ENCODE measurements at regions not wholly inside any gene's neighbourhood (a gene's known extent, or its start where the extent isn't known, plus 50 kb on each side); places are given as distances from the start of the nearest gene placed in this dataset.

DNA sequence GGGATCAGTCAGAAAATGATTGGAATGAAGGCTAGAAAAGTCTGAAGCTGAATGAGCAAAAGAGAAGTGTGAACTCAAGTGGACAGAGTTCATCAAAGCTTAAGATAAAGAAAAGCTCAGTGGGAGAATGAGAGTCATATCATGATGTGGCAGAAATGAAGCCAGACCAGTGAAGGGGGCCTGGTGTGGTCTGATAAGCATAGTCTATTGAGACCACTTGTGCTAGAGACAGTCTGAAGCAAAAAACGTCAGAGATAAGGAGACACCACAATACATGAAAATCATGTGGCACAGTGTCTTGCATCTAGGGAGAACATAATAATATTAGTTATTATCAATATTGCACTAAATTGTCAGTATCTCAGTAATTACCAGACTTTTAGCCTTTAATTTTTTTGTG, 601.5 kb downstream of the UTRN start (continued):
- TF ChIP-seq, protein P1, sequence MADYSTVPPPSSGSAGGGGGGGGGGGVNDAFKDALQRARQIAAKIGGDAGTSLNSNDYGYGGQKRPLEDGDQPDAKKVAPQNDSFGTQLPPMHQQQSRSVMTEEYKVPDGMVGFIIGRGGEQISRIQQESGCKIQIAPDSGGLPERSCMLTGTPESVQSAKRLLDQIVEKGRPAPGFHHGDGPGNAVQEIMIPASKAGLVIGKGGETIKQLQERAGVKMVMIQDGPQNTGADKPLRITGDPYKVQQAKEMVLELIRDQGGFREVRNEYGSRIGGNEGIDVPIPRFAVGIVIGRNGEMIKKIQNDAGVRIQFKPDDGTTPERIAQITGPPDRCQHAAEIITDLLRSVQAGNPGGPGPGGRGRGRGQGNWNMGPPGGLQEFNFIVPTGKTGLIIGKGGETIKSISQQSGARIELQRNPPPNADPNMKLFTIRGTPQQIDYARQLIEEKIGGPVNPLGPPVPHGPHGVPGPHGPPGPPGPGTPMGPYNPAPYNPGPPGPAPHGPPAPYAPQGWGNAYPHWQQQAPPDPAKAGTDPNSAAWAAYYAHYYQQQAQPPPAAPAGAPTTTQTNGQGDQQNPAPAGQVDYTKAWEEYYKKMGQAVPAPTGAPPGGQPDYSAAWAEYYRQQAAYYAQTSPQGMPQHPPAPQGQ (CRISPR knock-in tag; IDR thresholded peaks at IDR 0.05; ENCODE audit: borderline replicate concordance) = no peak

DNA sequence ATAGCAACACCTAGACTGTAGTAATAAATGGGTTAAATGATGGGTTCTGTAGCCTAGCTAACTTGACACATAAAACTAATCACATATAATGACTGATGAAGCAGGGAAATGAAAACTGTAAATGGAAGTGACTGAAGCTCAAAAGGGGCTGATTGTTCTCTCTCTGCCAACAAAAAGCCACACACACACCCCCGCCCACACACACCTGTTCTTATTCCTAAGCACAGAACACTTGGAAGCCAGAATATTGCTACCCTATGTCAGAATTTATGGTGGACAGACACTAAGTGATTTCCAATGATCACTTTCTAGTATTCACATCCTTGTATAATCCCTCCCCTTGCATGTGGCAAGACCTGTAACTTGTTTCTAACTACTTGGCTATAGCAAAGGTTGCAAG, 603.5 kb downstream of the UTRN start:
- no peak overlapping the region for H3K9ac ChIP-seq (ENCODE audit: insufficient read depth, low read depth, low read length)
- 18% methylated on average over 1 of the region's 1 CpG for WGBS (ENCODE audit: low lambda C conversion rate)
- ATAC-seq = no peak
- no peak overlapping the region for H3K27ac ChIP-seq (ENCODE audit: extremely low read length, insufficient read depth, low read length)
- H3K36me3 ChIP-seq (replicated peaks in 1 of 2; ENCODE audit: control insufficient read depth in 1 of 2, insufficient read depth in 2 of 2, low read length in 2 of 2) = no peaks in the 10 kb centered on the region
- H3K4me2 ChIP-seq (ENCODE audit: low read depth, low read length) = no peak overlapping the region
- ChIA-PET POLR2A (no interaction called here), CTCF (ENCODE audit: low intra/inter-chr PET ratio, low total read pairs) (no interaction called here)
- in situ Hi-C loops (cut with HindIII; ENCODE audit: extremely low pct_ligation_motif_present, low pct_unique_long_range_greater_than_20kb) (no loop called here), intact Hi-C loops (cut with micrococcal nuclease; ENCODE audit: unreplicated experiment) (no loop called here)
- DNase-seq (ENCODE audit: low spot score) = no peak
- H3K4me1 ChIP-seq (ENCODE audit: insufficient read depth, low read length) = peaks cover under 1% of the 10 kb centered on the region; the same call in 1 of the 2 replicates
- peaks cover under 1 to 2% of the 10 kb centered on the region in 2 experiments; a peak in 2 of 5 replicates for H3K27me3 ChIP-seq (ENCODE audit: control insufficient read depth in 1 of 2, insufficient read depth in 2 of 2, low read length in 2 of 2)
- no peaks in the 10 kb centered on the region for H3K9me3 ChIP-seq (ENCODE audit: low read length)
- no peak overlapping the region for H3K4me3 ChIP-seq (replicated peaks in 1 of 3; ENCODE audit: insufficient read depth in 1 of 3, low read depth in 2 of 3, low read length in 3 of 3)
- H2AFZ ChIP-seq (ENCODE audit: low read length) = no peak overlapping the region
- no peaks in the 10 kb centered on the region for H4K20me1 ChIP-seq (ENCODE audit: insufficient read depth, low read length)
- FAIRE-seq = no peak
- no peaks in the 10 kb centered on the region for H3K79me2 ChIP-seq (ENCODE audit: insufficient read depth, low read length)
- TF ChIP-seq ZNF567 (CRISPR knock-in tag; IDR thresholded peaks at IDR 0.05; ENCODE audit: borderline replicate concordance) = no peak
- TF ChIP-seq SRSF4 (IDR thresholded peaks at IDR 0.05; ENCODE audit: low read depth, low read length, poor library complexity, severe bottlenecking) = no peak
- TF ChIP-seq KDM5A (IDR thresholded peaks at IDR 0.05; ENCODE audit: borderline replicate concordance, low read length) = no peak
- TF ChIP-seq, protein P2, sequence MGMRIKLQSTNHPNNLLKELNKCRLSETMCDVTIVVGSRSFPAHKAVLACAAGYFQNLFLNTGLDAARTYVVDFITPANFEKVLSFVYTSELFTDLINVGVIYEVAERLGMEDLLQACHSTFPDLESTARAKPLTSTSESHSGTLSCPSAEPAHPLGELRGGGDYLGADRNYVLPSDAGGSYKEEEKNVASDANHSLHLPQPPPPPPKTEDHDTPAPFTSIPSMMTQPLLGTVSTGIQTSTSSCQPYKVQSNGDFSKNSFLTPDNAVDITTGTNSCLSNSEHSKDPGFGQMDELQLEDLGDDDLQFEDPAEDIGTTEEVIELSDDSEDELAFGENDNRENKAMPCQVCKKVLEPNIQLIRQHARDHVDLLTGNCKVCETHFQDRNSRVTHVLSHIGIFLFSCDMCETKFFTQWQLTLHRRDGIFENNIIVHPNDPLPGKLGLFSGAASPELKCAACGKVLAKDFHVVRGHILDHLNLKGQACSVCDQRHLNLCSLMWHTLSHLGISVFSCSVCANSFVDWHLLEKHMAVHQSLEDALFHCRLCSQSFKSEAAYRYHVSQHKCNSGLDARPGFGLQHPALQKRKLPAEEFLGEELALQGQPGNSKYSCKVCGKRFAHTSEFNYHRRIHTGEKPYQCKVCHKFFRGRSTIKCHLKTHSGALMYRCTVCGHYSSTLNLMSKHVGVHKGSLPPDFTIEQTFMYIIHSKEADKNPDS (CRISPR knock-in tag; IDR thresholded peaks at IDR 0.05) = no peak
- TF ChIP-seq ZNF644 (CRISPR knock-in tag; IDR thresholded peaks at IDR 0.05; ENCODE audit: low read depth) = no peak
- no peak for TF ChIP-seq ZNF607 (CRISPR knock-in tag; IDR thresholded peaks at IDR 0.05; ENCODE audit: borderline replicate concordance)
- no peak for TF ChIP-seq SCMH1 (CRISPR knock-in tag; IDR thresholded peaks at IDR 0.05; ENCODE audit: borderline replicate concordance)
- TF ChIP-seq ZNF17 (CRISPR knock-in tag; IDR thresholded peaks at IDR 0.05) = no peak
- TF ChIP-seq ZFP1 (CRISPR knock-in tag; IDR thresholded peaks at IDR 0.05) = no peak
- TF ChIP-seq ZNF563 (CRISPR knock-in tag; IDR thresholded peaks at IDR 0.05) = no peak
- no peak for TF ChIP-seq MTF2 (CRISPR knock-in tag; IDR thresholded peaks at IDR 0.05; ENCODE audit: borderline replicate concordance)
- no peak for TF ChIP-seq NBN (conservative IDR thresholded peaks at IDR 0.05)
- TF ChIP-seq TBL1XR1 (IDR thresholded peaks at IDR 0.05; ENCODE audit: borderline replicate concordance, low read length, partially characterized antibody) = no peak
- TF ChIP-seq MBD4 (IDR thresholded peaks at IDR 0.05; ENCODE audit: borderline replicate concordance, low read length) = no peak
- no peak for TF ChIP-seq NPAS2 (CRISPR knock-in tag; IDR thresholded peaks at IDR 0.05; ENCODE audit: borderline replicate concordance)
- no peak for TF ChIP-seq DR1 (CRISPR knock-in tag; IDR thresholded peaks at IDR 0.05)
- TF ChIP-seq, protein P3, sequence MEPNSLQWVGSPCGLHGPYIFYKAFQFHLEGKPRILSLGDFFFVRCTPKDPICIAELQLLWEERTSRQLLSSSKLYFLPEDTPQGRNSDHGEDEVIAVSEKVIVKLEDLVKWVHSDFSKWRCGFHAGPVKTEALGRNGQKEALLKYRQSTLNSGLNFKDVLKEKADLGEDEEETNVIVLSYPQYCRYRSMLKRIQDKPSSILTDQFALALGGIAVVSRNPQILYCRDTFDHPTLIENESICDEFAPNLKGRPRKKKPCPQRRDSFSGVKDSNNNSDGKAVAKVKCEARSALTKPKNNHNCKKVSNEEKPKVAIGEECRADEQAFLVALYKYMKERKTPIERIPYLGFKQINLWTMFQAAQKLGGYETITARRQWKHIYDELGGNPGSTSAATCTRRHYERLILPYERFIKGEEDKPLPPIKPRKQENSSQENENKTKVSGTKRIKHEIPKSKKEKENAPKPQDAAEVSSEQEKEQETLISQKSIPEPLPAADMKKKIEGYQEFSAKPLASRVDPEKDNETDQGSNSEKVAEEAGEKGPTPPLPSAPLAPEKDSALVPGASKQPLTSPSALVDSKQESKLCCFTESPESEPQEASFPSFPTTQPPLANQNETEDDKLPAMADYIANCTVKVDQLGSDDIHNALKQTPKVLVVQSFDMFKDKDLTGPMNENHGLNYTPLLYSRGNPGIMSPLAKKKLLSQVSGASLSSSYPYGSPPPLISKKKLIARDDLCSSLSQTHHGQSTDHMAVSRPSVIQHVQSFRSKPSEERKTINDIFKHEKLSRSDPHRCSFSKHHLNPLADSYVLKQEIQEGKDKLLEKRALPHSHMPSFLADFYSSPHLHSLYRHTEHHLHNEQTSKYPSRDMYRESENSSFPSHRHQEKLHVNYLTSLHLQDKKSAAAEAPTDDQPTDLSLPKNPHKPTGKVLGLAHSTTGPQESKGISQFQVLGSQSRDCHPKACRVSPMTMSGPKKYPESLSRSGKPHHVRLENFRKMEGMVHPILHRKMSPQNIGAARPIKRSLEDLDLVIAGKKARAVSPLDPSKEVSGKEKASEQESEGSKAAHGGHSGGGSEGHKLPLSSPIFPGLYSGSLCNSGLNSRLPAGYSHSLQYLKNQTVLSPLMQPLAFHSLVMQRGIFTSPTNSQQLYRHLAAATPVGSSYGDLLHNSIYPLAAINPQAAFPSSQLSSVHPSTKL (CRISPR knock-in tag; IDR thresholded peaks at IDR 0.05) = no peak
- BruUV-seq (replicated peaks) = no TSS peak

All from HepG2 (cell line).